Uterus (tissue), 2 donors: ENCODE measurements at regions not wholly inside any gene's neighbourhood (a gene's known extent, or its start where the extent isn't known, plus 50 kb on each side); places are given as distances from the start of the nearest gene placed in this dataset.

Experiments
- POLR2A ChIP-seq, 2 donors: fragments of 450-650 bp; IDR thresholded peaks; one replicate each; pipeline ENCODE4 v1.6.1; 2016; ENCODE audit warnings: antibody characterized with exemption in 2 of 2, mild to moderate bottlenecking in 1 of 2, moderate library complexity in 1 of 2
- TF ChIP-seq, protein P1 (sequence below), 4 experiments: fragments of 200-600 bp in 2 of 4; fragments of 450-650 bp in 2 of 4; sonication (generic) in 2 of 4; IDR thresholded peaks; one replicate each; pipeline ENCODE4 v1.5.1; 2016 to 2019; ENCODE audit warnings: antibody characterized with exemption in 4 of 4, mild to moderate bottlenecking in 2 of 4, moderate library complexity in 1 of 4

DNA sequence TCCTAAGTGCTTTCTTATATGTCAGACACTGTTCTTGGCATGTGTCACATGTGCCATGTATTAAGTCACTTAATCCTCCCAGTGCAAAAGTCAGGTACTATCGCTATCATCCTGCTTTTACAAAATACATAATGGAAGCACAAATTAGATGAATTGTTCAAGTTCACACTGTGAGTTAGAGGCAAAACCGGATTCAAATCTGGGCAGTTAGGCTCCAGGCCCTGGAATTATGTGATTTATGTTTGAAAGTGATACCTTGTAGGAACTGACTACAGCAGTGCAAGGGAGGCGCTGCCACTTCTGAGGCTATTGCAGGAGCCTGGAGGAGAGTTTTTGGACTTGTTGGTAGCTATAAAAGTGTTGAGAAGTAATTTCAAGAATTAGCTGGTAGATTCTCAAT is 358.3 kb downstream of the HLX start:
- TF ChIP-seq, protein P1, sequence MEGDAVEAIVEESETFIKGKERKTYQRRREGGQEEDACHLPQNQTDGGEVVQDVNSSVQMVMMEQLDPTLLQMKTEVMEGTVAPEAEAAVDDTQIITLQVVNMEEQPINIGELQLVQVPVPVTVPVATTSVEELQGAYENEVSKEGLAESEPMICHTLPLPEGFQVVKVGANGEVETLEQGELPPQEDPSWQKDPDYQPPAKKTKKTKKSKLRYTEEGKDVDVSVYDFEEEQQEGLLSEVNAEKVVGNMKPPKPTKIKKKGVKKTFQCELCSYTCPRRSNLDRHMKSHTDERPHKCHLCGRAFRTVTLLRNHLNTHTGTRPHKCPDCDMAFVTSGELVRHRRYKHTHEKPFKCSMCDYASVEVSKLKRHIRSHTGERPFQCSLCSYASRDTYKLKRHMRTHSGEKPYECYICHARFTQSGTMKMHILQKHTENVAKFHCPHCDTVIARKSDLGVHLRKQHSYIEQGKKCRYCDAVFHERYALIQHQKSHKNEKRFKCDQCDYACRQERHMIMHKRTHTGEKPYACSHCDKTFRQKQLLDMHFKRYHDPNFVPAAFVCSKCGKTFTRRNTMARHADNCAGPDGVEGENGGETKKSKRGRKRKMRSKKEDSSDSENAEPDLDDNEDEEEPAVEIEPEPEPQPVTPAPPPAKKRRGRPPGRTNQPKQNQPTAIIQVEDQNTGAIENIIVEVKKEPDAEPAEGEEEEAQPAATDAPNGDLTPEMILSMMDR (IDR thresholded peaks at IDR 0.05), result no peak
- TF ChIP-seq POLR2A (IDR thresholded peaks at IDR 0.05), result no peak
